IMR-90 (cell line): ENCODE measurements at regions not wholly inside any gene's neighbourhood (a gene's known extent, or its start where the extent isn't known, plus 50 kb on each side); places are given as distances from the start of the nearest gene placed in this dataset.

Experiments used
- ATAC-seq: fragments of 200-7000 bp; cut with Tn5 transposase; 2 replicates; pipeline ENCODE4 v1.9.1; 2020; ENCODE audit warnings: low read depth, mild to moderate bottlenecking, moderate library complexity
- BruUV-seq: library from RNA; stranded (reverse); fragments of 400-500 nt; replicated peaks from 2 replicates; lab custom pipeline; 2021; lab: Mats Ljungman, UMichigan
- CTCF ChIA-PET: fragments of 300-600 bp; formaldehyde crosslinking; extraction: SDS; loops from one replicate; lab custom pipeline; 2021; ENCODE audit warnings: antibody characterized with exemption; lab: Yijun Ruan, JAX
- POLR2A ChIA-PET: fragments of 300-600 bp; sonication (Branson Sonifier 250); formaldehyde crosslinking; loops from one replicate; lab custom pipeline; 2022; ENCODE audit warnings: antibody characterized with exemption; ENCODE audit not compliant: unreplicated experiment; lab: Charles Lee
- DNase-seq: peaks from one replicate; pipeline ENCODE4 v3.0.0; 2013
- H2AFZ ChIP-seq: replicated peaks from 2 replicates; pipeline ENCODE3; 2013; ENCODE audit warnings: low read length, mild to moderate bottlenecking; ENCODE audit not compliant: poor library complexity
- H2AK5ac ChIP-seq: 2 replicates; pipeline ENCODE4 v1.6.1; 2013; ENCODE audit warnings: low read depth, low read length, inconsistent platforms
- H2AK9ac ChIP-seq: replicated peaks from 2 replicates; pipeline ENCODE3; 2013; ENCODE audit warnings: mild to moderate bottlenecking, low read depth, low read length, moderate library complexity; ENCODE audit not compliant: poor library complexity
- H2BK120ac ChIP-seq: 2 replicates; pipeline ENCODE4 v1.6.1; 2013; ENCODE audit warnings: low read depth, low read length, inconsistent platforms
- H2BK15ac ChIP-seq: 3 replicates; pipeline ENCODE4 v1.6.1; 2013; ENCODE audit warnings: low read depth, low read length, inconsistent platforms
- H2BK20ac ChIP-seq: 2 replicates; pipeline ENCODE4 v1.6.1; 2013; ENCODE audit warnings: low read depth, mild to moderate bottlenecking, inconsistent platforms, low read length, moderate library complexity
- H2BK5ac ChIP-seq: 2 replicates; pipeline ENCODE4 v1.6.1; 2013; ENCODE audit warnings: mild to moderate bottlenecking, low read depth, low read length, inconsistent platforms; ENCODE audit not compliant: poor library complexity, severe bottlenecking
- H3K14ac ChIP-seq: replicated peaks from 2 replicates; pipeline ENCODE4 v1.6.1; 2013; ENCODE audit warnings: low read depth, low read length, inconsistent platforms
- H3K18ac ChIP-seq: 2 replicates; pipeline ENCODE4 v1.6.1; 2013; ENCODE audit warnings: low read depth, low read length, control low read depth
- H3K23ac ChIP-seq: 2 replicates; pipeline ENCODE4 v1.6.1; 2013; ENCODE audit warnings: low read depth, low read length, inconsistent platforms
- H3K27ac ChIP-seq: 2 replicates; pipeline ENCODE4 v1.5.1; 2013; ENCODE audit warnings: mild to moderate bottlenecking, control low read depth, low read length; ENCODE audit not compliant: insufficient read depth
- H3K27me3 ChIP-seq: 2 replicates; pipeline ENCODE4 v1.6.1; 2013; ENCODE audit warnings: low read length; ENCODE audit not compliant: control insufficient read depth, insufficient read depth
- H3K36me3 ChIP-seq: 2 replicates; pipeline ENCODE4 v1.6.1; 2013; ENCODE audit warnings: low read length, mixed read lengths; ENCODE audit not compliant: control insufficient read depth, insufficient read depth
- H3K4ac ChIP-seq: 2 replicates; pipeline ENCODE4 v1.6.1; 2013; ENCODE audit warnings: low read depth, low read length, inconsistent platforms
- H3K4me1 ChIP-seq: 2 replicates; pipeline ENCODE4 v1.6.1; 2013; ENCODE audit warnings: low read length, mixed read lengths; ENCODE audit not compliant: control insufficient read depth, insufficient read depth
- H3K4me2 ChIP-seq: 2 replicates; pipeline ENCODE4 v1.6.1; 2013; ENCODE audit warnings: low read depth, mild to moderate bottlenecking, control low read depth, low read length, moderate library complexity
- H3K4me3 ChIP-seq: 2 replicates; pipeline ENCODE4 v1.5.1; 2013; ENCODE audit warnings: low read depth, mild to moderate bottlenecking, control low read depth, low read length, moderate library complexity; ENCODE audit not compliant: insufficient read depth
- H3K56ac ChIP-seq: 2 replicates; pipeline ENCODE4 v1.6.1; 2013; ENCODE audit warnings: low read length, inconsistent platforms; ENCODE audit not compliant: insufficient read depth; ENCODE audit errors: extremely low read depth
- H3K79me1 ChIP-seq, 2 experiments: 2 replicates each; pipeline ENCODE4 v1.6.1; 2013; ENCODE audit warnings: low read length in 2 of 2, inconsistent platforms in 1 of 2, low read depth in 1 of 2
- H3K9ac ChIP-seq: 2 replicates; pipeline ENCODE4 v1.6.1; 2013; ENCODE audit warnings: low read depth, low read length, control low read depth
- H3K9me1 ChIP-seq: 2 replicates; pipeline ENCODE4 v1.6.1; 2013; ENCODE audit warnings: low read length, inconsistent platforms; ENCODE audit not compliant: insufficient read depth
- H3K9me3 ChIP-seq: 2 replicates; pipeline ENCODE4 v1.6.1; 2013; ENCODE audit warnings: low read length; ENCODE audit not compliant: control insufficient read depth, insufficient read depth
- H4K20me1 ChIP-seq: 2 replicates; pipeline ENCODE4 v1.6.1; 2013; ENCODE audit warnings: low read length, inconsistent platforms; ENCODE audit not compliant: insufficient read depth
- H4K5ac ChIP-seq: 2 replicates; pipeline ENCODE4 v1.6.1; 2013; ENCODE audit warnings: mild to moderate bottlenecking, low read depth, low read length, control low read depth
- H4K8ac ChIP-seq, 2 experiments: 2 replicates each; pipeline ENCODE4 v1.6.1; 2013; ENCODE audit warnings: low read depth in 2 of 2, low read length in 2 of 2, control low read depth in 1 of 2, inconsistent platforms in 1 of 2
- H4K91ac ChIP-seq: 2 replicates; pipeline ENCODE4 v1.6.1; 2013; ENCODE audit warnings: low read depth, low read length, inconsistent platforms; ENCODE audit not compliant: insufficient read depth
- BHLHE40 ChIP-seq: fragments of 150-350 bp; IDR thresholded peaks from 2 replicates; pipeline ENCODE4 v1.6.1; 2016; ENCODE audit warnings: mild to moderate bottlenecking, low read depth, low read length
- CEBPB ChIP-seq: IDR thresholded peaks from 2 replicates; pipeline ENCODE4 v1.6.1; 2012; ENCODE audit warnings: low read depth, low read length, improper control_type of control experiment
- CHD1 ChIP-seq: IDR thresholded peaks from 2 replicates; pipeline ENCODE4 v1.6.1; 2012; ENCODE audit warnings: low read depth, low read length, improper control_type of control experiment
- ELK1 ChIP-seq: fragments of 150-350 bp; IDR thresholded peaks from 2 replicates; pipeline ENCODE4 v1.6.1; 2016; ENCODE audit warnings: low read depth, mild to moderate bottlenecking, low read length, moderate library complexity, borderline replicate concordance
- FOS ChIP-seq: fragments of 150-350 bp; IDR thresholded peaks from 2 replicates; pipeline ENCODE4 v1.6.1; 2016; ENCODE audit warnings: low read depth, low read length
- RAD21 ChIP-seq: IDR thresholded peaks from 2 replicates; pipeline ENCODE4 v1.6.1; 2012; ENCODE audit warnings: low read length, improper control_type of control experiment
- RFX5 ChIP-seq: IDR thresholded peaks from 2 replicates; pipeline ENCODE4 v1.8.0; 2012; ENCODE audit warnings: low read depth, mild to moderate bottlenecking, low read length, moderate library complexity
- USF2 ChIP-seq: fragments of 150-350 bp; IDR thresholded peaks from 2 replicates; pipeline ENCODE4 v1.6.1; 2017; ENCODE audit warnings: mild to moderate bottlenecking, antibody characterized with exemption, low read length, low read depth
- WGBS, 2 experiments: methylation state at CpG; one replicate each; pipeline versions ENCODE4 v1.1.5 to v1.1.7; 2013; ENCODE audit warnings: missing lambda C conversion rate in 2 of 2; ENCODE audit not compliant: insufficient read length in 1 of 2; ENCODE audit errors: extremely low coverage in 2 of 2; 5-methylcytosine and 5-hydroxymethylcytosine counted together
- dilution Hi-C: fragments of 300-500 bp; cut with HindIII; formaldehyde crosslinking; loops from one replicate; pipeline ENCODE4 v1.14.3; 2018; ENCODE audit warnings: low sequenced_read_pairs; ENCODE audit not compliant: unreplicated experiment
- in situ Hi-C: fragments of 300-500 bp; cut with MboI; formaldehyde crosslinking; loops from 3 replicates; pipeline ENCODE4 v1.14.3; 2019; ENCODE audit warnings: low sequenced_read_pairs, inconsistent platforms, mixed read lengths
- intact Hi-C: fragments of 100-400 bp; cut with micrococcal nuclease; formaldehyde crosslinking; loops from 2 replicates; pipeline ENCODE4 v1.10.0; 2022

- WGBS, 2 experiments = 17% methylated on average over 1 of the region's 2 CpGs; no CpG with 5 or more reads in 1 of the 2 experiments
- CTCF ChIA-PET = no interaction called here
Observed at GRCh38 chr5:13217636-13218035, 726.9 kb downstream of the DNAH5 start.

More at GRCh38 chr5:13217636-13218035, 726.9 kb downstream of the DNAH5 start:
- TF ChIP-seq RAD21 = no peak
- no peak for TF ChIP-seq CHD1
- no peak for TF ChIP-seq RFX5
- TF ChIP-seq BHLHE40 = no peak
- TF ChIP-seq CEBPB = no peak
- no peak for TF ChIP-seq USF2
- TF ChIP-seq FOS = no peak
- no peak for TF ChIP-seq ELK1
- Histone ChIP-seq H4K91ac (no peak overlapping the region), H3K27ac (no peak overlapping the region), H3K23ac (no peak overlapping the region), H3K4me1 (no peaks in the 10 kb centered on the region), H3K9me3 (no peaks in the 10 kb centered on the region), H3K14ac (no peak overlapping the region), H2AK5ac (no peak overlapping the region), H4K5ac (no peak overlapping the region), H3K56ac (no peak overlapping the region), H3K9ac (no peak overlapping the region), H4K8ac (no peak overlapping the region), H3K36me3 (no peaks in the 10 kb centered on the region), H2AFZ (no peak overlapping the region), H3K27me3 (no peaks in the 10 kb centered on the region), H3K4me2 (no peak overlapping the region), H2BK120ac (no peak overlapping the region), H3K4me3 (no peak overlapping the region), H2AK9ac (no peak overlapping the region), H2BK5ac (no peak overlapping the region), H3K9me1 (no peaks in the 10 kb centered on the region), H2BK20ac (no peak overlapping the region), H3K4ac (no peak overlapping the region), H3K79me1 (no peaks in the 10 kb centered on the region), H3K18ac (no peak overlapping the region), H2BK15ac (no peak overlapping the region), H4K20me1 (no peaks in the 10 kb centered on the region)
- in situ Hi-C loops (no loop called here), intact Hi-C loops (no loop called here), dilution Hi-C loops (no loop called here)
- DNase-seq (no peak), ATAC-seq (no peak)
- no TSS peak for BruUV-seq
- POLR2A ChIA-PET = no interaction called here
